ENCODE measurements at regions not wholly inside any gene's neighbourhood (a gene's known extent, or its start where the extent isn't known, plus 50 kb on each side); places are given as distances from the start of the nearest gene placed in this dataset.
A peak's percentile ranks its signal among the peaks of the same experiment; 100 is the strongest.

GRCh38 chrX:44705817-44706551, 137.8 kb upstream of the DUSP21 start (continued):
- TF ChIP-seq USF2 (IDR thresholded peaks at IDR 0.05; ENCODE audit: low read depth, low read length) (peak; percentile 34; the same call in 1 of the 2 replicates), USF2 (CRISPR knock-in tag; IDR thresholded peaks at IDR 0.05; ENCODE audit: borderline replicate concordance) (peak; percentile 69; the same call in 1 of the 2 replicates), PPARG (CRISPR knock-in tag; conservative IDR thresholded peaks at IDR 0.05) (no peak), ATF6 (CRISPR knock-in tag; conservative IDR thresholded peaks at IDR 0.05) (no peak), RAD51 (IDR thresholded peaks at IDR 0.05; ENCODE audit: borderline replicate concordance) (peak; percentile 62), ATF7-NPFF (CRISPR knock-in tag; IDR thresholded peaks at IDR 0.05; ENCODE audit: low read depth) (no peak), SAP130 (CRISPR knock-in tag; IDR thresholded peaks at IDR 0.05; ENCODE audit: low read depth) (peak; percentile 34), CBX1 (IDR thresholded peaks at IDR 0.05; ENCODE audit: low read depth) (no peak), NFE2 (CRISPR knock-in tag; IDR thresholded peaks at IDR 0.05) (no peak), DR1 (CRISPR knock-in tag; IDR thresholded peaks at IDR 0.05) (no peak), ZNF281 (CRISPR knock-in tag; IDR thresholded peaks at IDR 0.05; ENCODE audit: borderline replicate concordance) (no peak), CBX2 (IDR thresholded peaks at IDR 0.05; ENCODE audit: low read depth, low read length) (no peak), CBX2 (CRISPR knock-in tag; IDR thresholded peaks at IDR 0.05; ENCODE audit: low read depth) (no peak), HOXD1 (CRISPR knock-in tag; IDR thresholded peaks at IDR 0.05) (no peak), STAT6 (CRISPR knock-in tag; IDR thresholded peaks at IDR 0.05; ENCODE audit: borderline replicate concordance) (0 out of 2 replicates have a peak, but pooled peaks have one; percentile 41), ZFP1 (CRISPR knock-in tag; IDR thresholded peaks at IDR 0.05) (no peak), CENPX (CRISPR knock-in tag; IDR thresholded peaks at IDR 0.05) (no peak), SNRNP70 (IDR thresholded peaks at IDR 0.05; ENCODE audit: low read depth, low read length) (no peak), MED8 (CRISPR knock-in tag; IDR thresholded peaks at IDR 0.05; ENCODE audit: insufficient replicate concordance) (no peak), SMARCE1 (IDR thresholded peaks at IDR 0.05; ENCODE audit: borderline replicate concordance) (no peak), NR2F1 (CRISPR knock-in tag; IDR thresholded peaks at IDR 0.05) (peak in 1 of 2 experiments; percentile 44; a peak in 1 of 4 replicates)

All from HepG2 (cell line).